Erythroblast (primary cell): ENCODE measurements at regions not wholly inside any gene's neighbourhood (a gene's known extent, or its start where the extent isn't known, plus 50 kb on each side); places are given as distances from the start of the nearest gene placed in this dataset.

Source experiments
- GATA1 ChIP-seq: IDR thresholded peaks from 2 replicates; pipeline ENCODE4 v1.6.1; 2011; ENCODE audit warnings: low read depth, mild to moderate bottlenecking, control low read depth, low read length, moderate library complexity
- POLR2A ChIP-seq: IDR thresholded peaks from 2 replicates; pipeline ENCODE4 v1.6.1; 2011; ENCODE audit warnings: mild to moderate bottlenecking, low read length

DNA sequence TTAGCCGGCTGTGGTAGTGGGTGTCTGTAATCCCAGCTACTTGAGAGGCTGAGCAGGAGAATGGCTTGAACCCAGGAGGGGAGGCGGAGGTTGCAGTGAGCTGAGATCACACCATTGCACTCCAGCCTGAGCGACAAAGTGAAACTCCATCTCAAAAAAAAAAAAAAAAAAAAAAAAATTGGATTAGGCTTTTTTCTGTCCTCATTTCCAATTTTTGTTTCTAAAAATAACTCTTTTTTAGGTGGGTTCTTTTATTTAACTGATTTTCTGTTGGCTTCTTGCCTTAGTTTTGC is 863.7 kb downstream of the LRFN5 start:
- TF ChIP-seq POLR2A (no peak), GATA1 (no peak)
